ENCODE measurements at regions not wholly inside any gene's neighbourhood (a gene's known extent, or its start where the extent isn't known, plus 50 kb on each side); places are given as distances from the start of the nearest gene placed in this dataset.

DNA sequence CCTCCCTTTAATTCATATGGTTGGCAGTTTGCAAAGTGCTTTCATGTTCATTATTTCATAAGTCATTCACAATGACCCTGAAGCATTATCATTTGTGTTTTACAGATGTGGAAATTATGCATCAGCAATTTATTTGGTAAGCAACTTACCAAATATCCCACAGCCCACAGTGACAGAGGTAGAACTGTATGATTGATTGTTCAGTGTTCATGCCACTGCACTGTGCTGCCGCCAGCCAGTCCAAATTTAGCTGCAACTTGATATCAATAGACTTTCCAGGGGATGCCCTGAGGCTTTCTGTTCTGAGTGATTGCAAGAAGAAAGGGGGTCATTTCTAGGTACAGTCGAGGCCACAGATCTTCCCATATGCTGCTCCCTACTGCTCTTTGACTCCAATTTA lies 380.3 kb downstream of the PLPP3 start:
- TF ChIP-seq POLR2A (IDR thresholded peaks at IDR 0.05; ENCODE audit: low read depth) (no peak), CTCF (IDR thresholded peaks at IDR 0.05) (no peak), POLR2AphosphoS5 (IDR thresholded peaks at IDR 0.05) (no peak)
